ENCODE measurements at regions not wholly inside any gene's neighbourhood (a gene's known extent, or its start where the extent isn't known, plus 50 kb on each side); places are given as distances from the start of the nearest gene placed in this dataset.

GRCh38 chr13:112012016-112012704 is 54.8 kb upstream of the SOX1 start:
- H3K27ac ChIP-seq = no peak overlapping the region
- no peak for ATAC-seq
- H3K9me3 ChIP-seq = no peaks in the 10 kb centered on the region
- H3K27me3 ChIP-seq = peaks cover 0 to 8% (median 0%) of the 10 kb centered on the region in 9 donors
- DNase-seq = no peak
- no peaks in the 10 kb centered on the region for H3K4me1 ChIP-seq
- 63 to 77% (median 65%) methylated on average over 18 to 27 of the region's 27 CpGs for WGBS, 4 donors
- H3K36me3 ChIP-seq = no peaks in the 10 kb centered on the region
- intact Hi-C loops (cut with DNase I) = no loop called here
- H3K4me3 ChIP-seq = no peak overlapping the region
- TF ChIP-seq CTCF (IDR thresholded peaks at IDR 0.05) = no peak
- no peak for TF ChIP-seq POLR2A (IDR thresholded peaks at IDR 0.05)

- Histone ChIP-seq H3K27ac (no peak overlapping the region), H3K4me1 (no peaks in the 10 kb centered on the region), H3K9me3 (no peaks in the 10 kb centered on the region), H3K27me3 (peaks cover 0 to 8% (median 0%) of the 10 kb centered on the region in 9 donors), H3K4me3 (no peak overlapping the region), H3K36me3 (no peaks in the 10 kb centered on the region)
- ATAC-seq (no peak), DNase-seq (no peak)
- 73 to 79% (median 77%) methylated on average over 11 of the region's 11 CpGs for WGBS, 4 donors
- TF ChIP-seq CTCF (IDR thresholded peaks at IDR 0.05) (no peak), POLR2A (IDR thresholded peaks at IDR 0.05) (no peak)
- intact Hi-C loops (cut with DNase I) = no loop called here
Measured at GRCh38 chr13:112012705-112013085, 54.3 kb upstream of the SOX1 start.

GRCh38 chr13:112013665-112014064 is 53.3 kb upstream of the SOX1 start:
- intact Hi-C loops (cut with DNase I) = no loop called here
- H3K4me3 ChIP-seq = no peak overlapping the region
- H3K9me3 ChIP-seq = no peaks in the 10 kb centered on the region
- 82 to 88% (median 85%) methylated on average over 13 of the region's 13 CpGs for WGBS, 4 donors
- TF ChIP-seq POLR2A (IDR thresholded peaks at IDR 0.05) (no peak), CTCF (IDR thresholded peaks at IDR 0.05) (no peak)
- no peak overlapping the region for H3K27ac ChIP-seq
- no peak for DNase-seq
- peaks cover 0 to 8% (median 0%) of the 10 kb centered on the region in 9 donors for H3K27me3 ChIP-seq
- H3K4me1 ChIP-seq = no peaks in the 10 kb centered on the region
- no peaks in the 10 kb centered on the region for H3K36me3 ChIP-seq
- ATAC-seq = no peak

- intact Hi-C loops (cut with DNase I) = no loop called here
- WGBS, 4 donors = 69 to 83% (median 72%) methylated on average over 28 to 29 of the region's 30 CpGs
- no peaks in the 10 kb centered on the region for H3K36me3 ChIP-seq
- DNase-seq (no peak), ATAC-seq (no peak)
- no peaks in the 10 kb centered on the region for H3K4me1 ChIP-seq
- H3K4me3 ChIP-seq = no peak overlapping the region
- no peak overlapping the region for H3K27ac ChIP-seq
- peaks cover 0 to 18% (median 0%) of the 10 kb centered on the region in 9 donors for H3K27me3 ChIP-seq
- H3K9me3 ChIP-seq = no peaks in the 10 kb centered on the region
- TF ChIP-seq CTCF (IDR thresholded peaks at IDR 0.05) (no peak), POLR2A (IDR thresholded peaks at IDR 0.05) (no peak)
Measured at GRCh38 chr13:112014857-112015256, 52.1 kb upstream of the SOX1 start.
